Brain microvascular endothelial cell (primary cell): ENCODE measurements at regions not wholly inside any gene's neighbourhood (a gene's known extent, or its start where the extent isn't known, plus 50 kb on each side); places are given as distances from the start of the nearest gene placed in this dataset.

Experiments
- DNase-seq: peaks from one replicate; pipeline ENCODE4 v3.0.0-alpha.2; 2020
- H3K27ac ChIP-seq: fragments of 250-450 bp; sonication (Bioruptor Pico); 2 replicates; pipeline ENCODE4 v1.5.1; 2020; ENCODE audit warnings: mild to moderate bottlenecking, moderate library complexity
- H3K27me3 ChIP-seq: fragments of 250-450 bp; sonication (Bioruptor Pico); replicated peaks from 2 replicates; pipeline ENCODE4 v1.5.1; 2020; ENCODE audit warnings: mild to moderate bottlenecking
- H3K36me3 ChIP-seq: fragments of 250-450 bp; sonication (Bioruptor Pico); replicated peaks from 2 replicates; pipeline ENCODE4 v1.5.1; 2020; ENCODE audit warnings: mild to moderate bottlenecking
- H3K4me3 ChIP-seq: 2 replicates; pipeline ENCODE4 v1.5.1; 2011; ENCODE audit warnings: low read depth, mild to moderate bottlenecking, control low read depth, low read length, moderate library complexity
- in situ Hi-C: cut with HindIII; loops from 2 replicates; pipeline ENCODE4 v1.10.0; 2017; ENCODE audit warnings: low sequenced_read_pairs, low pct_ligation_motif_present
- TF ChIP-seq, protein P1 (sequence below): IDR thresholded peaks from 2 replicates; pipeline ENCODE4 v1.5.1; 2011; ENCODE audit warnings: low read depth, mild to moderate bottlenecking, moderate library complexity, low read length, control low read depth, inconsistent platforms; ENCODE audit errors: missing control alignments

DNA sequence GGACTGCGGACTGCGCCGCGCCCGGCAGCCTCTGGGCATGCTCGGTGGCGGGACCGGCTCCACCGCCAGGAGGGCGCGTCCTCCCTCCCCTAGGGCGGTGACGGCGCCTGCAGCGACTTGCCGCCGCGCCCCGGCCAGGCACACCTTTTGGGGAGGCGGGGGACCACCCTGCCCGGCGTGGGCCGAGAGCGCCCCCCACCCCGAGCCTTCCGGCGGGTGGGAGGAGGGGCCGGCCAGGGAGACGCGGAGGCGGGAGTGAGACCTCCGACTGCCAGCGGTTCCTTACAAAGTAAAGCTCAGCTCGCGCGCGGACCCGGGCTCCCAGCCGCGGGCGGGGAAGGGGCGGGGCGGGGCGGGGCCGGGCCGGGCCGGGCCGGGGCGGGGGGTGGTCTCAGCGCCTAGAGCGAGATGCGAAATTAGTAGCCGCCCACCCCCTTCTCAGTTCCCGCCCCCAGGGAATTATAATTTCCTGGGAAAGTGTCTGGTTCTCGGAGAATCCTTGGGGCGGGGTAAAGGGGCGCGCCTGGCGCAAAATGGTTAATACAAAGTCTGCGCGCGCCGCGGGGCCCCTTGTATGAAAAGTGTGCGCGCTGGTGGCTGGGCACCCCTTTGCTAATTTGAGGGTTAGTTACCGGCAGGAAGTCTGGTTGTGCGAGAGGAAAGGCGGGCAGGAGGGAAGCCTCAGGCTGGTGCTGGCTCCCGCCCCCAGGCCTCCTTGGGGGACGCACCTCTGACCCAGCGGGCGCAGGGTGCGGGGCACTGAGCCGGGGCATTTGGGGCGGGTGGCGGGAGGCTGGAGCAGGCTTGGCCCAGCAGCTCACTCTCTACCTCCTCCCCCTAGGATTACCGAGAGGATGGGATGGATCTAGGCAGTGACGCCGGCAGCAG, 224.8 kb upstream of the IL12A start:
- Histone ChIP-seq H3K4me3 (peak overlapping the region; percentile 83), H3K27ac (peak overlapping the region; percentile 95), H3K36me3 (no peaks in the 10 kb centered on the region), H3K27me3 (no peaks in the 10 kb centered on the region)
- peak; percentile 91 for DNase-seq
- in situ Hi-C loops, result no loop called here
- TF ChIP-seq, protein P1, sequence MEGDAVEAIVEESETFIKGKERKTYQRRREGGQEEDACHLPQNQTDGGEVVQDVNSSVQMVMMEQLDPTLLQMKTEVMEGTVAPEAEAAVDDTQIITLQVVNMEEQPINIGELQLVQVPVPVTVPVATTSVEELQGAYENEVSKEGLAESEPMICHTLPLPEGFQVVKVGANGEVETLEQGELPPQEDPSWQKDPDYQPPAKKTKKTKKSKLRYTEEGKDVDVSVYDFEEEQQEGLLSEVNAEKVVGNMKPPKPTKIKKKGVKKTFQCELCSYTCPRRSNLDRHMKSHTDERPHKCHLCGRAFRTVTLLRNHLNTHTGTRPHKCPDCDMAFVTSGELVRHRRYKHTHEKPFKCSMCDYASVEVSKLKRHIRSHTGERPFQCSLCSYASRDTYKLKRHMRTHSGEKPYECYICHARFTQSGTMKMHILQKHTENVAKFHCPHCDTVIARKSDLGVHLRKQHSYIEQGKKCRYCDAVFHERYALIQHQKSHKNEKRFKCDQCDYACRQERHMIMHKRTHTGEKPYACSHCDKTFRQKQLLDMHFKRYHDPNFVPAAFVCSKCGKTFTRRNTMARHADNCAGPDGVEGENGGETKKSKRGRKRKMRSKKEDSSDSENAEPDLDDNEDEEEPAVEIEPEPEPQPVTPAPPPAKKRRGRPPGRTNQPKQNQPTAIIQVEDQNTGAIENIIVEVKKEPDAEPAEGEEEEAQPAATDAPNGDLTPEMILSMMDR, result peak; percentile 25

DNA sequence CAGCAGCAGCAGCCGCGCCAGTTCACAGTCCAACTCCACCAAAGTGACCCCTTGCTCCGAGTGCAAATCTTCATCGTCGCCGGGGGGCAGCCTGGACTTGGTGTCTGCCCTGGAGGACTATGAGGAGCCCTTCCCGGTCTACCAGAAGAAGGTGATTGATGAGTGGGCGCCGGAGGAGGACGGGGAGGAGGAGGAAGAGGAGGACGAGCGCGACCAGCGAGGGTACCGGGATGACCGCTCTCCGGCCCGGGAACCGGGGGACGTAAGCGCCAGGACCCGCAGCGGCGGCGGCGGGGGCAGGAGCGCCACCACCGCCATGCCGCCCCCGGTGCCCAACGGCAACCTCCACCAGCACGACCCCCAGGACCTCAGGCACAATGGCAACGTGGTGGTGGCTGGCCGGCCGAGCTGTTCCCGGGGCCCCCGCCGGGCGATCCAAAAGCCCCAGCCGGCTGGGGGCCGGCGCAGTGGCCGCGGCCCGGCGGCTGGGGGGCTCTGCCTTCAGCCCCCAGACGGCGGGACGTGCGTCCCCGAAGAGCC, 224.1 kb upstream of the IL12A start:
- no peak for DNase-seq
- Histone ChIP-seq H3K4me3 (peak overlapping the region; percentile 83), H3K27me3 (no peaks in the 10 kb centered on the region), H3K36me3 (no peaks in the 10 kb centered on the region), H3K27ac (peak overlapping the region; percentile 95)
- in situ Hi-C loops, result no loop called here
- TF ChIP-seq, protein P1, result no peak

DNA sequence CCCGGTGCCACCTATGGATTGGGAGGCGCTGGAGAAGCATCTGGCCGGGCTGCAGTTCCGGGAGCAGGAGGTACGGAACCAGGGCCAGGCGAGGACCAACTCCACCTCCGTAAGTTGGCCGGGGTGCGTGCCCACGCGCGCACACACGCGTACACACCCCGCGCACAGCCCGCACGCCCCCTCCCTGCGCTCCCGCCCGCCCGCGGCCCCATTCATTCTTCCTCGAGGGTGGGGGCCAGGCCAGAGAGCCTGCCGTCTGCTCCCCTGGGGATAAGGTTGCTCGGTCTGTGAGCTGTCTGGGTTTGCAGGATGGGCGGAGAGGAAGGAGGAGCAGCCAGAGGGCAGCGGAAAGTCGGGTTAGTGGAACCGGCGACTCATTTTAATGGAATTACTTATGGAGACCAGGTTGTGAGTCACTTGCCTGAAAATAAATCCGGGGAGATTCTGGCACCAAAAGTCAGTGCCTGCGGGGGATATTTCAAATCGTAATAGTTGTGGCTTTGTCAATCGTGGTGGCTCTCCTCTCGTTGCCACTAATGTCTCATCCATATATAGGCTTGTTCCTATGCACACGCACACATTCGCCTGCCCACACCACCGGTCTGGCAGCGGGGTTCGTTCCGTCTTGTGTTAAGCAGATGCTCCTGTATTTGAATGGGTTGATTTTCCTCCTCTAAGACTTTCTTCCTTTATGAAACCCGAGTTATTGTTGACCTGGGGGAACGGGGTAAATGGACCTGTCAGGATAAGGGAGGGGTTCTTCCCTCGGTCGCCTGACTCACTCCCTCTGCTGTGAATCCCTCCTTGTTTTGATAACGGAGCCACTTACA, 223.4 kb upstream of the IL12A start:
- H3K27ac ChIP-seq, result peak overlapping the region; percentile 95
- TF ChIP-seq, protein P1, result no peak
- H3K27me3 ChIP-seq, result no peaks in the 10 kb centered on the region
- no peaks in the 10 kb centered on the region for H3K36me3 ChIP-seq
- H3K4me3 ChIP-seq, result peak overlapping the region; percentile 83
- peak; percentile 99 for DNase-seq
- in situ Hi-C loops, result no loop called here

DNA sequence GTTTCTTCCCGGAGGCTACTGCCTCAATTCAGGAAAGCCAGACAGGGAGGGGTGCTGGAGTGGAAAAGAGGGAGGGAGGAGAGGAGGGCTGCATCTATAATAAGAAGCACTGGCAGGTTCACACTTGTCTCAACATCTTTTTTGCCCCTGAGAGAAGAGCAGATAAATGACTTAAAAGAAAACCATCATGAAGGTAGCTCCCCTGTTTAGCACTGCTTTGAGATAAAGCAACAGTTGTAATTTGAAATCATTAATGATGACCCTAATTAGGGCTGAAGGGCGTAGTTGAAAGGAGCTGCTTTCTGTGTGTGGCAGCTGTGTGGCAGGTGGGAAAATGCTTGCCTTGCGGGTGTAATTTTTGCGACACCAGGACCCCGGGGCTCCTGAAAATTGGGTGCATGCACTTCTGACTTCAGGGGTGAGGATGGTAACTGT, 222.8 kb upstream of the IL12A start:
- in situ Hi-C loops, result no loop called here
- Histone ChIP-seq H3K27ac (peak overlapping the region; percentile 95), H3K27me3 (no peaks in the 10 kb centered on the region), H3K4me3 (peak overlapping the region; percentile 83), H3K36me3 (no peaks in the 10 kb centered on the region)
- TF ChIP-seq, protein P1, result no peak
- DNase-seq, result no peak

DNA sequence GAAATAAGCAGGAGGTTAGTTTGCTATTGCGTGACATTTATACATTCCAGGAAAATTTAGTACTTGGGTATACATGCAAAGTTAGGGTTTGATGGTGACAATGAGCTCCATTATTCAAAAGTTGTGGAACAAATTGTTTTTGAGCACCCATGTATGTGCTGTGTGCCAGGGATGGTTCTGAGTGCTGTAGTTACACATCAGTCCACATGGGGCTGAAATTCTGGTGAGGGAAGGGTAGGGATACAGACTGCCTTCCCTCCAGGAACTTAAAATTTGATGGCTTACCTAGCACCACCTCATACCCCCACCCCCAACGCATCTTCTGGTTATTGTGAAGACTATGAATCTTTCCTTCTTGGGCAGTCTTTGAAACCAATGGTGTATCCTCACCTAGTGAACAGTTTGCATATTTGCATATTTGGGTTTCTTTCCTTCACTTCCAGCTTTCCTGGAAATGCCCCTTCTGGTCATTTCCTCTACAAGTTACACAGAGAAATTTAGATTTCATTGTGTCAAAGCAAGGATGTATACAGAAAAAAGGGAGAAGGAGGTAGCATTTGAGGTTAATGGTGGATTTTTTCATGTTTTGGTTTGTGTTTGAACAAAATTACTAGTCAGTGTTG, 222.0 kb upstream of the IL12A start:
- H3K27me3 ChIP-seq, result no peaks in the 10 kb centered on the region
- H3K36me3 ChIP-seq, result no peaks in the 10 kb centered on the region
- H3K27ac ChIP-seq, result peak overlapping the region; percentile 95
- TF ChIP-seq, protein P1, result peak; percentile 75
- in situ Hi-C loops, result no loop called here
- peak overlapping the region; percentile 83 for H3K4me3 ChIP-seq
- peak; percentile 55 for DNase-seq
